Astrocyte (in vitro differentiated cells and primary cell): ENCODE measurements at regions not wholly inside any gene's neighbourhood (a gene's known extent, or its start where the extent isn't known, plus 50 kb on each side); places are given as distances from the start of the nearest gene placed in this dataset.

Source experiments
- DNase-seq: peaks from one replicate; pipeline ENCODE4 v3.0.0-alpha.2; 2010; ENCODE audit warnings: low read depth
- FAIRE-seq: peaks from 2 replicates; lab custom pipeline; 2011; peaks lifted over from hg19 to GRCh38; lab: Jason Lieb, UNC
- H2AFZ ChIP-seq: 2 replicates; pipeline ENCODE4 v1.6.0; 2012; ENCODE audit warnings: low read depth, low read length, inconsistent platforms
- H3K27ac ChIP-seq: 2 replicates; pipeline ENCODE4 v1.5.1; 2011; ENCODE audit warnings: low read depth, low read length, inconsistent platforms
- H3K27me3 ChIP-seq: 2 replicates; pipeline ENCODE4 v1.6.0; 2011; ENCODE audit warnings: low read length, inconsistent platforms; ENCODE audit not compliant: insufficient read depth
- H3K36me3 ChIP-seq: 2 replicates; pipeline ENCODE4 v1.5.1; 2011; ENCODE audit warnings: low read length, inconsistent platforms; ENCODE audit not compliant: insufficient read depth
- H3K4me1 ChIP-seq: 2 replicates; pipeline ENCODE4 v1.5.1; 2011; ENCODE audit warnings: low read length, inconsistent platforms; ENCODE audit not compliant: insufficient read depth
- H3K4me2 ChIP-seq: 2 replicates; pipeline ENCODE4 v1.6.0; 2012; ENCODE audit warnings: low read length, inconsistent platforms
- H3K4me3 ChIP-seq: 2 replicates; pipeline ENCODE4 v1.5.1; 2011; ENCODE audit warnings: low read depth, mild to moderate bottlenecking, low read length, inconsistent platforms; ENCODE audit not compliant: insufficient read depth
- H3K79me2 ChIP-seq: 2 replicates; pipeline ENCODE4 v1.6.0; 2012; ENCODE audit warnings: mild to moderate bottlenecking, low read length, inconsistent platforms; ENCODE audit not compliant: insufficient read depth
- H3K9ac ChIP-seq: 2 replicates; pipeline ENCODE4 v1.6.0; 2012; ENCODE audit warnings: mild to moderate bottlenecking, low read length, inconsistent platforms
- H3K9me3 ChIP-seq: 2 replicates; pipeline ENCODE4 v1.5.1; 2012; ENCODE audit warnings: low read depth, mild to moderate bottlenecking, low read length, inconsistent platforms; ENCODE audit not compliant: insufficient read depth
- H4K20me1 ChIP-seq: 2 replicates; pipeline ENCODE4 v1.6.0; 2012; ENCODE audit warnings: low read length, inconsistent platforms; ENCODE audit not compliant: insufficient read depth
- H3K27ac Mint-ChIP-seq: one replicate; pipeline ENCODE4 v1.8.0; 2021; ENCODE audit warnings: mild to moderate bottlenecking, mixed read lengths; ENCODE audit not compliant: unreplicated experiment
- H3K27me3 Mint-ChIP-seq: one replicate; pipeline ENCODE4 v1.8.0; 2021; ENCODE audit warnings: low read depth, mixed read lengths; ENCODE audit not compliant: unreplicated experiment
- H3K36me3 Mint-ChIP-seq: one replicate; pipeline ENCODE4 v1.8.0; 2021; ENCODE audit warnings: low read depth, mixed read lengths; ENCODE audit not compliant: unreplicated experiment
- H3K4me1 Mint-ChIP-seq: one replicate; pipeline ENCODE4 v1.8.0; 2021; ENCODE audit warnings: low read depth, mixed read lengths; ENCODE audit not compliant: unreplicated experiment
- H3K4me3 Mint-ChIP-seq: one replicate; pipeline ENCODE4 v1.8.0; 2021; ENCODE audit warnings: mild to moderate bottlenecking, moderate library complexity, mixed read lengths; ENCODE audit not compliant: unreplicated experiment
- H3K9me3 Mint-ChIP-seq: one replicate; pipeline ENCODE4 v1.8.0; 2021; ENCODE audit warnings: mild to moderate bottlenecking, mixed read lengths; ENCODE audit not compliant: unreplicated experiment
- CTCF ChIP-seq: IDR thresholded peaks from 2 replicates; pipeline ENCODE4 v1.5.1; 2011; ENCODE audit warnings: low read depth, mild to moderate bottlenecking, inconsistent platforms, low read length, moderate library complexity; ENCODE audit not compliant: insufficient read depth
- EZH2 ChIP-seq: IDR thresholded peaks from 2 replicates; pipeline ENCODE4 v1.6.1; 2012; ENCODE audit warnings: mild to moderate bottlenecking, low read length, inconsistent platforms; ENCODE audit not compliant: insufficient read depth

DNA sequence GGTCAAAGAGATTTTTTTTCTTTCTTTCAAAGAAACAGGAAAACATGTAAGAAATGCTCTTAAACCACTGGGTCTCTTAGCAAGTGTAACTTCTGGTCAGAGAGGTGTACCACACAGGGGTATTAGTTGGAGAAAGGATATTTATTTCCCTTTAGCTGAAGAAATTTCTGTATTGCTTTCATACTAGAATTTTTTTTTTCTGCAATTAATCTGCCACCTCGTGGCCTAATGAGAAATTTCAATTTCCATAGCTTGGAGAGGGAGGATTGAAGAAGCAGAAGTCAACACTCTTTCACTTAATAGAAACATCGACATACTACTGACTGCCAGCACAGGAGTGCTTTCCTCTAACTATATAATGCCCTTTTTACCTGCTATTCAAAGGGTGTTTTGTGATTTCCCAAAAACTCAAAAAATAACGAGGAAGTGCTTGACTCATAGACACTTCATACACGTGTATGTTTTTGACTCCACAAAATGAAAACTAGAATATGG is 177.6 kb upstream of the NAMPT start:
- Histone ChIP-seq H3K9ac (no peak overlapping the region), H3K4me1 (no peaks in the 10 kb centered on the region), H3K9me3 (no peaks in the 10 kb centered on the region), H2AFZ (no peak overlapping the region), H3K4me3 (no peak overlapping the region), H4K20me1 (no peaks in the 10 kb centered on the region), H3K27me3 (no peaks in the 10 kb centered on the region), H3K79me2 (no peaks in the 10 kb centered on the region), H3K4me2 (no peak overlapping the region), H3K27ac (no peak overlapping the region), H3K36me3 (no peaks in the 10 kb centered on the region)
- TF ChIP-seq CTCF: peak; percentile 48
- no peak for TF ChIP-seq EZH2
- Mint-ChIP-seq H3K9me3 (peaks cover 9% of the 10 kb centered on the region), H3K4me1 (peaks cover 2% of the 10 kb centered on the region), H3K27ac (no peak overlapping the region), H3K27me3 (no peaks in the 10 kb centered on the region), H3K36me3 (peaks cover 1% of the 10 kb centered on the region), H3K4me3 (no peak overlapping the region)
- no peak for DNase-seq
- FAIRE-seq: peak; percentile 32

DNA sequence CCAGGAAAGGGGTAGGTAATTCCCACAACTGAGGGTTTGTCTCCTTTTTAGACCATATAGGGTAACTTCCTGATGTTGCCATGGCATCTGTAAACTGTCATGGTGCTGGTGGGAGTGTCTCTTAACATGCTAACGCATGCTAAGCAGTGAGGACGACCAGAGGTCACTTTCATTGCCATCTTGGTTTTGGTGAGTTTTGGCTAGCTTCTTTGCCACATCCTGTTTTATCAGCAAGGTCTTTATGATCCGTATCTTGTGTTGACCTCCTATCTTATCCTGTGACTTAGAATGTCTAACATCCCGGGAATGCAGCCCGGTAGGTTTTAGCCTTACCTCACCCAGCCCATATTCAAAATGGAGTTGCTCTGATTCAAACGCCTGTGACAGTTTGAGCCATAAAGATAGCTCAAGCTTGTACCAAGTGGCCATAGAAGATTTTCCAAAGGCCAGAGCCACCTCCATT is 176.0 kb upstream of the NAMPT start:
- H2AFZ ChIP-seq: no peak overlapping the region
- no peak overlapping the region for H3K27ac ChIP-seq
- Mint-ChIP-seq H3K27ac (no peak overlapping the region), H3K9me3 (peaks cover 11% of the 10 kb centered on the region), H3K27me3 (no peaks in the 10 kb centered on the region), H3K4me1 (peaks cover 2% of the 10 kb centered on the region), H3K4me3 (no peak overlapping the region), H3K36me3 (peaks cover 1% of the 10 kb centered on the region)
- H3K4me3 ChIP-seq: no peak overlapping the region
- H3K79me2 ChIP-seq: no peaks in the 10 kb centered on the region
- no peak overlapping the region for H3K9ac ChIP-seq
- no peaks in the 10 kb centered on the region for H3K27me3 ChIP-seq
- no peak for FAIRE-seq
- no peaks in the 10 kb centered on the region for H3K9me3 ChIP-seq
- DNase-seq: no peak
- no peak overlapping the region for H3K4me2 ChIP-seq
- no peaks in the 10 kb centered on the region for H3K4me1 ChIP-seq
- H4K20me1 ChIP-seq: no peaks in the 10 kb centered on the region
- H3K36me3 ChIP-seq: no peaks in the 10 kb centered on the region
- no peak for TF ChIP-seq EZH2
- no peak for TF ChIP-seq CTCF

GRCh38 chr7:106459397-106460072 is 174.8 kb upstream of the NAMPT start:
- no peaks in the 10 kb centered on the region for H3K79me2 ChIP-seq
- Mint-ChIP-seq H3K9me3 (peaks cover 12% of the 10 kb centered on the region), H3K36me3 (peaks cover 1% of the 10 kb centered on the region), H3K27me3 (no peaks in the 10 kb centered on the region), H3K27ac (no peak overlapping the region), H3K4me1 (peaks cover 2% of the 10 kb centered on the region), H3K4me3 (no peak overlapping the region)
- no peaks in the 10 kb centered on the region for H3K9me3 ChIP-seq
- H2AFZ ChIP-seq: no peak overlapping the region
- no peak for TF ChIP-seq EZH2
- TF ChIP-seq CTCF: no peak
- DNase-seq: no peak
- H3K27ac ChIP-seq: no peak overlapping the region
- no peak overlapping the region for H3K4me2 ChIP-seq
- no peaks in the 10 kb centered on the region for H4K20me1 ChIP-seq
- no peaks in the 10 kb centered on the region for H3K27me3 ChIP-seq
- H3K4me1 ChIP-seq: no peaks in the 10 kb centered on the region
- no peak for FAIRE-seq
- no peak overlapping the region for H3K9ac ChIP-seq
- no peaks in the 10 kb centered on the region for H3K36me3 ChIP-seq
- H3K4me3 ChIP-seq: no peak overlapping the region
